H1 (cell line): ENCODE measurements at regions not wholly inside any gene's neighbourhood (a gene's known extent, or its start where the extent isn't known, plus 50 kb on each side); places are given as distances from the start of the nearest gene placed in this dataset.

ENCODE experiments used
- CTCF ChIA-PET: fragments of 300-600 bp; sonication (Branson Sonifier 250); formaldehyde crosslinking; loops from one replicate; lab custom pipeline; 2021; ENCODE audit not compliant: partially characterized antibody; lab: Charles Lee
- POLR2A ChIA-PET: fragments of 300-600 bp; sonication (Branson Sonifier 250); formaldehyde crosslinking; loops from one replicate; lab custom pipeline; 2021; ENCODE audit warnings: inconsistent platforms; ENCODE audit not compliant: partially characterized antibody; lab: Charles Lee
- DNase-seq, 2 experiments: peaks; one replicate each; pipeline versions ENCODE4 v3.0.0 to v3.0.0-alpha.2; 2010 to 2022; ENCODE audit warnings: low spot score in 2 of 2, low read depth in 1 of 2, mixed read lengths in 1 of 2
- FAIRE-seq: peaks from 2 replicates; lab custom pipeline; 2011; peaks lifted over from hg19 to GRCh38; lab: Jason Lieb, UNC
- H2AFZ ChIP-seq: 2 replicates; pipeline ENCODE4 v1.8.1; 2012; ENCODE audit warnings: low read length, inconsistent platforms
- H2AK5ac ChIP-seq: 2 replicates; pipeline ENCODE4 v1.6.1; 2013; ENCODE audit warnings: low read depth, low read length
- H2BK120ac ChIP-seq: replicated peaks from 2 replicates; pipeline ENCODE3; 2013; ENCODE audit warnings: low read depth, low read length, inconsistent platforms
- H2BK12ac ChIP-seq: 2 replicates; pipeline ENCODE4 v1.6.1; 2013; ENCODE audit warnings: low read depth, low read length
- H2BK15ac ChIP-seq: 2 replicates; pipeline ENCODE4 v1.6.1; 2013; ENCODE audit warnings: low read length
- H2BK20ac ChIP-seq: 2 replicates; pipeline ENCODE4 v1.6.1; 2013; ENCODE audit warnings: low read length
- H2BK5ac ChIP-seq: 2 replicates; pipeline ENCODE4 v1.6.1; 2013; ENCODE audit warnings: low read depth, low read length
- H3K14ac ChIP-seq: 2 replicates; pipeline ENCODE4 v1.6.1; 2013; ENCODE audit warnings: inconsistent platforms; ENCODE audit not compliant: insufficient read length
- H3K18ac ChIP-seq: 2 replicates; pipeline ENCODE4 v1.6.1; 2013; ENCODE audit warnings: low read length; ENCODE audit errors: extremely low read depth
- H3K23ac ChIP-seq: 2 replicates; pipeline ENCODE4 v1.6.1; 2013; ENCODE audit warnings: inconsistent platforms; ENCODE audit not compliant: insufficient read length
- H3K23me2 ChIP-seq: 2 replicates; pipeline ENCODE4 v1.6.1; 2013; ENCODE audit warnings: low read depth, low read length
- H3K27ac ChIP-seq: 2 replicates; pipeline ENCODE4 v1.6.1; 2011; ENCODE audit warnings: low read depth, low read length, inconsistent platforms
- H3K27me3 ChIP-seq, 4 experiments: replicated peaks in 1 of 4; 1 replicate in 1 of 4; 2 replicates in 3 of 4; pipeline versions ENCODE4 v1.6.1 to v1.8.1; 2011 to 2013; ENCODE audit warnings: low read length in 3 of 4, mild to moderate bottlenecking in 3 of 4, inconsistent platforms in 2 of 4, mixed read lengths in 2 of 4, moderate library complexity in 1 of 4; ENCODE audit not compliant: control insufficient read depth in 3 of 4, insufficient read depth in 3 of 4; ENCODE audit errors: extremely low read depth in 1 of 4
- H3K36me3 ChIP-seq, 4 experiments: 2 replicates each; pipeline versions ENCODE4 v1.6.1 to v1.8.1; 2011 to 2013; ENCODE audit warnings: mild to moderate bottlenecking in 4 of 4, low read length in 3 of 4, moderate library complexity in 2 of 4, control low read depth in 1 of 4, inconsistent platforms in 1 of 4; ENCODE audit not compliant: insufficient read depth in 4 of 4, control insufficient read depth in 2 of 4
- H3K4ac ChIP-seq: replicated peaks from 2 replicates; pipeline ENCODE3; 2013; ENCODE audit warnings: low read length, low read depth, mixed read lengths, inconsistent platforms; ENCODE audit not compliant: insufficient read length
- H3K4me1 ChIP-seq, 4 experiments: replicated peaks in 1 of 4; 1 replicate in 1 of 4; 2 replicates in 3 of 4; pipeline versions ENCODE4 v1.6.1 to v1.8.1; 2011 to 2013; ENCODE audit warnings: low read length in 3 of 4, inconsistent platforms in 2 of 4, mixed read lengths in 1 of 4; ENCODE audit not compliant: insufficient read depth in 4 of 4, control insufficient read depth in 3 of 4
- H3K4me2 ChIP-seq, 2 experiments: 2 replicates each; pipeline versions ENCODE4 v1.6.1 to v1.8.1; 2011 to 2013; ENCODE audit warnings: low read depth in 2 of 2, low read length in 2 of 2, control low read depth in 1 of 2, inconsistent platforms in 1 of 2, mild to moderate bottlenecking in 1 of 2; ENCODE audit not compliant: insufficient read depth in 1 of 2
- H3K4me3 ChIP-seq, 4 experiments: fragments of 200-600, 300-600 bp in 1 of 4; sonication (generic), shearing (Covaris generic), sonication (Bioruptor Twin) in 1 of 4; 2 replicates each; pipeline versions ENCODE4 v1.5.1 to v1.8.1; 2011 to 2016; ENCODE audit warnings: low read length in 4 of 4, low read depth in 3 of 4, control low read depth in 2 of 4, inconsistent platforms in 2 of 4, mild to moderate bottlenecking in 2 of 4, mixed read lengths in 1 of 4, moderate library complexity in 1 of 4; ENCODE audit not compliant: insufficient read depth in 2 of 4; ENCODE audit errors: extremely low read depth in 1 of 4
- H3K56ac ChIP-seq: replicated peaks from 2 replicates; pipeline ENCODE3; 2013; ENCODE audit warnings: low read depth, mild to moderate bottlenecking, mixed read lengths, low read length, inconsistent platforms; ENCODE audit not compliant: insufficient read length
- H3K79me1 ChIP-seq: 2 replicates; pipeline ENCODE4 v1.6.1; 2013; ENCODE audit warnings: low read depth, low read length, control low read depth
- H3K79me2 ChIP-seq, 2 experiments: 2 replicates each; pipeline versions ENCODE4 v1.6.1 to v1.8.1; 2012 to 2013; ENCODE audit warnings: low read length in 2 of 2, mild to moderate bottlenecking in 2 of 2, inconsistent platforms in 1 of 2; ENCODE audit not compliant: insufficient read depth in 2 of 2, control insufficient read depth in 1 of 2
- H3K9ac ChIP-seq, 4 experiments: replicated peaks in 1 of 4; 1 replicate in 1 of 4; 2 replicates in 3 of 4; pipeline versions ENCODE4 v1.6.1 to v1.8.1; 2011 to 2013; ENCODE audit warnings: low read depth in 3 of 4, low read length in 3 of 4, control low read depth in 2 of 4, mild to moderate bottlenecking in 2 of 4, moderate library complexity in 2 of 4, inconsistent platforms in 1 of 4; ENCODE audit errors: extremely low read depth in 1 of 4
- H3K9me3 ChIP-seq, 2 experiments: 2 replicates each; pipeline versions ENCODE4 v1.6.1 to v1.8.1; 2012 to 2013; ENCODE audit warnings: mild to moderate bottlenecking in 2 of 2, moderate library complexity in 2 of 2, control low read depth in 1 of 2, inconsistent platforms in 1 of 2, low read depth in 1 of 2, low read length in 1 of 2, mixed read lengths in 1 of 2; ENCODE audit not compliant: insufficient read depth in 2 of 2
- H4K20me1 ChIP-seq, 2 experiments: replicated peaks in 1 of 2; 2 replicates each; pipeline versions ENCODE3 to v1.8.1; 2011 to 2013; ENCODE audit warnings: inconsistent platforms in 2 of 2, low read length in 2 of 2, mild to moderate bottlenecking in 1 of 2; ENCODE audit not compliant: insufficient read depth in 2 of 2, control insufficient read depth in 1 of 2
- H4K5ac ChIP-seq: 2 replicates; pipeline ENCODE4 v1.6.1; 2013; ENCODE audit warnings: low read length, low read depth, mixed read lengths, inconsistent platforms; ENCODE audit not compliant: insufficient read length
- H4K8ac ChIP-seq: 2 replicates; pipeline ENCODE4 v1.8.0; 2013; ENCODE audit warnings: mild to moderate bottlenecking, moderate library complexity, low read length, inconsistent platforms; ENCODE audit not compliant: insufficient read depth; ENCODE audit errors: extremely low read depth
- H4K91ac ChIP-seq: replicated peaks from 2 replicates; pipeline ENCODE3; 2013; ENCODE audit warnings: low read length, mixed read lengths, inconsistent platforms; ENCODE audit not compliant: insufficient read length
- BCL11A ChIP-seq, 2 experiments: IDR thresholded peaks; one replicate each; pipeline ENCODE4 v1.6.1; 2011; ENCODE audit warnings: low read depth in 2 of 2, low read length in 2 of 2, mild to moderate bottlenecking in 2 of 2
- CHD2 ChIP-seq: IDR thresholded peaks from 2 replicates; pipeline ENCODE4 v1.6.1; 2012; ENCODE audit warnings: low read length, improper control_type of control experiment
- CREB1 ChIP-seq: IDR thresholded peaks from 2 replicates; pipeline ENCODE4 v1.6.1; 2012; ENCODE audit warnings: inconsistent platforms
- EGR1 ChIP-seq: IDR thresholded peaks from 2 replicates; pipeline ENCODE4 v1.6.1; 2011; ENCODE audit warnings: low read depth, low read length, borderline replicate concordance
- GTF2F1 ChIP-seq: IDR thresholded peaks from 2 replicates; pipeline ENCODE4 v1.6.1; 2012; ENCODE audit warnings: low read depth, low read length, improper control_type of control experiment, borderline replicate concordance
- JUN ChIP-seq: IDR thresholded peaks from 2 replicates; pipeline ENCODE4 v1.6.1; 2011; ENCODE audit warnings: low read depth, mild to moderate bottlenecking, improper control_type of control experiment, low read length
- NANOG ChIP-seq: IDR thresholded peaks from 2 replicates; pipeline ENCODE4 v1.6.1; 2011; ENCODE audit warnings: low read length, low read depth, mild to moderate bottlenecking, inconsistent platforms; ENCODE audit not compliant: insufficient read depth, poor library complexity, severe bottlenecking
- RNF2 ChIP-seq: fragments of 200-900, 300-1000 bp; sonication (generic); IDR thresholded peaks from 2 replicates; pipeline ENCODE4 v1.7.1; 2016; ENCODE audit warnings: borderline replicate concordance, low read depth, mild to moderate bottlenecking, antibody characterized with exemption, low read length; ENCODE audit not compliant: poor library complexity, severe bottlenecking; ENCODE audit errors: missing control alignments
- RXRA ChIP-seq: IDR thresholded peaks from 2 replicates; pipeline ENCODE4 v1.6.1; 2011; ENCODE audit warnings: low read depth, mild to moderate bottlenecking, low read length, moderate library complexity; ENCODE audit not compliant: insufficient read depth
- SUZ12 ChIP-seq: fragments of 200-600 bp; sonication (generic); IDR thresholded peaks from 2 replicates; pipeline ENCODE4 v1.6.1; 2012; ENCODE audit warnings: mild to moderate bottlenecking, inconsistent platforms, low read length, moderate library complexity, mixed read lengths
- TAF1 ChIP-seq: IDR thresholded peaks from 2 replicates; pipeline ENCODE4 v1.6.1; 2011; ENCODE audit warnings: mild to moderate bottlenecking, low read depth, low read length
- TBP ChIP-seq: IDR thresholded peaks from 2 replicates; pipeline ENCODE4 v1.6.1; 2011; ENCODE audit warnings: low read depth, low read length, improper control_type of control experiment
- WGBS, 2 experiments: shearing (Covaris generic) in 1 of 2; methylation state at CpG; one replicate each; pipeline versions ENCODE4 v1.1.6 to v1.1.7; 2013 to 2015; ENCODE audit warnings: low lambda C conversion rate in 2 of 2, mixed read lengths in 2 of 2, inconsistent platforms in 1 of 2, low coverage in 1 of 2, missing lambda C conversion rate in 1 of 2; ENCODE audit not compliant: insufficient replicate concordance in 2 of 2, insufficient coverage in 1 of 2, insufficient read length in 1 of 2; ENCODE audit errors: extremely low coverage in 1 of 2, missing lambda C conversion rate in 1 of 2; 5-methylcytosine and 5-hydroxymethylcytosine counted together
- TF ChIP-seq, protein P1 (sequence below), 3 experiments: IDR thresholded peaks; 1 replicate in 2 of 3; 2 replicates in 1 of 3; pipeline versions ENCODE4 v1.5.1 to v1.6.1; 2011; ENCODE audit warnings: low read length in 3 of 3, mild to moderate bottlenecking in 3 of 3, inconsistent platforms in 2 of 3, low read depth in 1 of 3, moderate library complexity in 1 of 3; ENCODE audit not compliant: insufficient read depth in 1 of 3; ENCODE audit errors: control extremely low read depth in 1 of 3

DNA sequence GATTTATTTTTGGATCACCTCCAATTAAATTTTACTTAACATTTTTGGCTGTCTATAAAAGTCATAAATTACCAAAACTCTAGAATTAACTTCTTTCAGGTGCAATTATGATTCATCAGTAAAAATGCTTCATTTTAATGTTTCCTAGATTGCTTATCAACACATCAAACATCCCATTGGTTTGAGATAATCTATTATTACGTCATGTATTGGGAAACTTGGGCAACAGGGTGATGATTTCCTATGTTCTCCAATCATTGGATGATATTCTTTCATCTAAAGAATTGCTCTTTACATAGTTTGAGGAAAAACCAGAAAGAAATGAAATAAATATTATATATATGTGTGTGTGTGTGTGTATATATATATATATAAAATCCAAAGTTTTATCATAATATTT is 76.8 kb upstream of the KCNJ6 start:
- no peak overlapping the region for H4K5ac ChIP-seq
- no peak for DNase-seq
- H3K23me2 ChIP-seq = peaks cover 3% of the 10 kb centered on the region; the same call in 1 of the 2 replicates
- no peak overlapping the region for H4K91ac ChIP-seq
- H3K4ac ChIP-seq = no peak overlapping the region
- 95% methylated on average over 1 of the region's 1 CpG; no CpG with 5 or more reads in 1 of the 2 experiments for WGBS, 2 experiments
- H2BK12ac ChIP-seq = no peak overlapping the region
- H4K8ac ChIP-seq = no peak overlapping the region
- H2BK15ac ChIP-seq = no peak overlapping the region
- no peak overlapping the region for H3K23ac ChIP-seq
- H3K4me2 ChIP-seq = no peak overlapping the region
- H3K79me1 ChIP-seq = no peaks in the 10 kb centered on the region
- CTCF ChIA-PET = interaction anchor here (0.7 kb wide), 1 partner anchor 128 kb away, joined by 3 read pairs; no protein-coding TSS in a partner anchor
- no peaks in the 10 kb centered on the region for H3K79me2 ChIP-seq
- H3K18ac ChIP-seq = no peak overlapping the region
- H3K9ac ChIP-seq = no peak overlapping the region
- no peak overlapping the region for H2BK5ac ChIP-seq
- H3K4me1 ChIP-seq = no peaks in the 10 kb centered on the region
- H3K27me3 ChIP-seq = no peaks in the 10 kb centered on the region
- no peaks in the 10 kb centered on the region for H3K9me3 ChIP-seq
- POLR2A ChIA-PET = no interaction called here
- H3K14ac ChIP-seq = no peak overlapping the region
- H3K4me3 ChIP-seq = no peak overlapping the region
- no peak overlapping the region for H2AFZ ChIP-seq
- no peak overlapping the region for H2AK5ac ChIP-seq
- H2BK20ac ChIP-seq = no peak overlapping the region
- no peak overlapping the region for H3K56ac ChIP-seq
- no peak overlapping the region for H2BK120ac ChIP-seq
- no peak for FAIRE-seq
- H3K27ac ChIP-seq = no peak overlapping the region
- H3K36me3 ChIP-seq = no peaks in the 10 kb centered on the region
- no peaks in the 10 kb centered on the region for H4K20me1 ChIP-seq
- TF ChIP-seq SUZ12 (no peak), NANOG (no peak), RNF2 (no peak), BCL11A (IDR thresholded peaks at IDR 0.05; ENCODE audit: low read depth in 2 of 2, low read length in 2 of 2) (no peak), CREB1 (no peak), TAF1 (no peak), RXRA (no peak), CHD2 (no peak), EGR1 (no peak), JUN (no peak), GTF2F1 (no peak), TBP (no peak)
- TF ChIP-seq, protein P1, sequence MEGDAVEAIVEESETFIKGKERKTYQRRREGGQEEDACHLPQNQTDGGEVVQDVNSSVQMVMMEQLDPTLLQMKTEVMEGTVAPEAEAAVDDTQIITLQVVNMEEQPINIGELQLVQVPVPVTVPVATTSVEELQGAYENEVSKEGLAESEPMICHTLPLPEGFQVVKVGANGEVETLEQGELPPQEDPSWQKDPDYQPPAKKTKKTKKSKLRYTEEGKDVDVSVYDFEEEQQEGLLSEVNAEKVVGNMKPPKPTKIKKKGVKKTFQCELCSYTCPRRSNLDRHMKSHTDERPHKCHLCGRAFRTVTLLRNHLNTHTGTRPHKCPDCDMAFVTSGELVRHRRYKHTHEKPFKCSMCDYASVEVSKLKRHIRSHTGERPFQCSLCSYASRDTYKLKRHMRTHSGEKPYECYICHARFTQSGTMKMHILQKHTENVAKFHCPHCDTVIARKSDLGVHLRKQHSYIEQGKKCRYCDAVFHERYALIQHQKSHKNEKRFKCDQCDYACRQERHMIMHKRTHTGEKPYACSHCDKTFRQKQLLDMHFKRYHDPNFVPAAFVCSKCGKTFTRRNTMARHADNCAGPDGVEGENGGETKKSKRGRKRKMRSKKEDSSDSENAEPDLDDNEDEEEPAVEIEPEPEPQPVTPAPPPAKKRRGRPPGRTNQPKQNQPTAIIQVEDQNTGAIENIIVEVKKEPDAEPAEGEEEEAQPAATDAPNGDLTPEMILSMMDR (IDR thresholded peaks at IDR 0.05; ENCODE audit: control extremely low read depth in 1 of 3, insufficient read depth in 1 of 3, low read depth in 1 of 3, low read length in 3 of 3) = no peak
